ENCODE measurements at regions not wholly inside any gene's neighbourhood (a gene's known extent, or its start where the extent isn't known, plus 50 kb on each side); places are given as distances from the start of the nearest gene placed in this dataset.

DNA sequence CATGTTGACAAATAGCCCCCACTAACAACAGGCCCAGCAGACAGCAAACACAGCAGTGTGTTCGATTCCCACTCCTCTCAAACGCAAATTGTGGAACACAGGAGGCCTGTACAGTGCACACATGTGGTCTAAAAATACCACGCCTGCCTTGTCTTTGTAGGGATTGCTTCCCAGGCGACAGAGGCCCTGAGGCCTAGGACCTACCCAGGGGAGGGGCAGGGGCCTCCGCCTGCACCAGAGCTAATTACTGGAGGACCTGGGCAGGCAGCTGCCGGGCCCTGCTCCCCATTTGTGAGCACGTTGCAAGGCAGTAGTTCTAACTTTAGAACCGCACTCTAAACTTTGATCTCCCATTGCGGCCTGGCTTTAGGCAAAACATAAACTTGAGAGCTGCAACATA, 316.0 kb downstream of the TXNL1 start:
- TF ChIP-seq, protein P1, sequence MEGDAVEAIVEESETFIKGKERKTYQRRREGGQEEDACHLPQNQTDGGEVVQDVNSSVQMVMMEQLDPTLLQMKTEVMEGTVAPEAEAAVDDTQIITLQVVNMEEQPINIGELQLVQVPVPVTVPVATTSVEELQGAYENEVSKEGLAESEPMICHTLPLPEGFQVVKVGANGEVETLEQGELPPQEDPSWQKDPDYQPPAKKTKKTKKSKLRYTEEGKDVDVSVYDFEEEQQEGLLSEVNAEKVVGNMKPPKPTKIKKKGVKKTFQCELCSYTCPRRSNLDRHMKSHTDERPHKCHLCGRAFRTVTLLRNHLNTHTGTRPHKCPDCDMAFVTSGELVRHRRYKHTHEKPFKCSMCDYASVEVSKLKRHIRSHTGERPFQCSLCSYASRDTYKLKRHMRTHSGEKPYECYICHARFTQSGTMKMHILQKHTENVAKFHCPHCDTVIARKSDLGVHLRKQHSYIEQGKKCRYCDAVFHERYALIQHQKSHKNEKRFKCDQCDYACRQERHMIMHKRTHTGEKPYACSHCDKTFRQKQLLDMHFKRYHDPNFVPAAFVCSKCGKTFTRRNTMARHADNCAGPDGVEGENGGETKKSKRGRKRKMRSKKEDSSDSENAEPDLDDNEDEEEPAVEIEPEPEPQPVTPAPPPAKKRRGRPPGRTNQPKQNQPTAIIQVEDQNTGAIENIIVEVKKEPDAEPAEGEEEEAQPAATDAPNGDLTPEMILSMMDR (IDR thresholded peaks at IDR 0.05): no peak
- TF ChIP-seq POLR2A (IDR thresholded peaks at IDR 0.05): no peak
